ENCODE measurements at regions not wholly inside any gene's neighbourhood (a gene's known extent, or its start where the extent isn't known, plus 50 kb on each side); places are given as distances from the start of the nearest gene placed in this dataset.

- TF ChIP-seq CTCF (IDR thresholded peaks at IDR 0.05; ENCODE audit: low read depth, low read length): no peak
- DNase-seq (ENCODE audit: low read depth, low spot score): no peak
- H3K27me3 ChIP-seq (ENCODE audit: control insufficient read depth, insufficient read depth, low read length): no peaks in the 10 kb centered on the region
- CTCF ChIA-PET: interaction anchor here (0.6 kb wide), 1 partner anchor 220 kb away, joined by 3 read pairs; no protein-coding TSS in a partner anchor
- no peak overlapping the region for H3K27ac ChIP-seq (ENCODE audit: low read depth, low read length)
- no peak overlapping the region for H3K4me3 ChIP-seq (ENCODE audit: low read depth, low read length)
- POLR2A ChIA-PET: no interaction called here
- no peaks in the 10 kb centered on the region for H3K9me3 ChIP-seq (ENCODE audit: control insufficient read depth, insufficient read depth, low read length)
These were observed 519.2 kb downstream of the OTOL1 start for GRCh38 chr3:162015856-162016255.

GRCh38 chr3:162019817-162020216 lies 523.2 kb downstream of the OTOL1 start:
- DNase-seq (ENCODE audit: low read depth, low spot score): no peak
- no peaks in the 10 kb centered on the region for H3K9me3 ChIP-seq (ENCODE audit: control insufficient read depth, insufficient read depth, low read length)
- CTCF ChIA-PET: no interaction called here
- no peak for TF ChIP-seq CTCF (IDR thresholded peaks at IDR 0.05; ENCODE audit: low read depth, low read length)
- H3K27me3 ChIP-seq (ENCODE audit: control insufficient read depth, insufficient read depth, low read length): no peaks in the 10 kb centered on the region
- no peak overlapping the region for H3K27ac ChIP-seq (ENCODE audit: low read depth, low read length)
- H3K4me3 ChIP-seq (ENCODE audit: low read depth, low read length): no peak overlapping the region
- POLR2A ChIA-PET: no interaction called here

GRCh38 chr3:162021206-162021605 lies 524.6 kb downstream of the OTOL1 start:
- H3K27me3 ChIP-seq (ENCODE audit: control insufficient read depth, insufficient read depth, low read length): no peaks in the 10 kb centered on the region
- TF ChIP-seq CTCF (IDR thresholded peaks at IDR 0.05; ENCODE audit: low read depth, low read length): no peak
- no peak overlapping the region for H3K27ac ChIP-seq (ENCODE audit: low read depth, low read length)
- no peak for DNase-seq (ENCODE audit: low read depth, low spot score)
- H3K4me3 ChIP-seq (ENCODE audit: low read depth, low read length): no peak overlapping the region
- ChIA-PET CTCF (no interaction called here), POLR2A (no interaction called here)
- no peaks in the 10 kb centered on the region for H3K9me3 ChIP-seq (ENCODE audit: control insufficient read depth, insufficient read depth, low read length)

GRCh38 chr3:162022911-162023310 lies 526.3 kb downstream of the OTOL1 start:
- CTCF ChIA-PET: no interaction called here
- no peak overlapping the region for H3K4me3 ChIP-seq (ENCODE audit: low read depth, low read length)
- TF ChIP-seq CTCF (IDR thresholded peaks at IDR 0.05; ENCODE audit: low read depth, low read length): no peak
- H3K9me3 ChIP-seq (ENCODE audit: control insufficient read depth, insufficient read depth, low read length): no peaks in the 10 kb centered on the region
- H3K27me3 ChIP-seq (ENCODE audit: control insufficient read depth, insufficient read depth, low read length): no peaks in the 10 kb centered on the region
- POLR2A ChIA-PET: no interaction called here
- DNase-seq (ENCODE audit: low read depth, low spot score): no peak
- no peak overlapping the region for H3K27ac ChIP-seq (ENCODE audit: low read depth, low read length)

GRCh38 chr3:162029736-162030135 lies 533.1 kb downstream of the OTOL1 start:
- TF ChIP-seq CTCF (IDR thresholded peaks at IDR 0.05; ENCODE audit: low read depth, low read length): no peak
- DNase-seq (ENCODE audit: low read depth, low spot score): no peak
- Histone ChIP-seq H3K27ac (ENCODE audit: low read depth, low read length) (no peak overlapping the region), H3K4me3 (ENCODE audit: low read depth, low read length) (no peak overlapping the region), H3K9me3 (ENCODE audit: control insufficient read depth, insufficient read depth, low read length) (no peaks in the 10 kb centered on the region), H3K27me3 (ENCODE audit: control insufficient read depth, insufficient read depth, low read length) (no peaks in the 10 kb centered on the region)
- ChIA-PET CTCF (no interaction called here), POLR2A (no interaction called here)
